Esophagus squamous epithelium (tissue), 4 donors: ENCODE measurements at regions not wholly inside any gene's neighbourhood (a gene's known extent, or its start where the extent isn't known, plus 50 kb on each side); places are given as distances from the start of the nearest gene placed in this dataset.

ENCODE experiments used
- POLR2A ChIP-seq, 4 donors: fragments of 450-650 bp; IDR thresholded peaks; one replicate each; pipeline ENCODE4 v1.6.1; 2017; ENCODE audit warnings: antibody characterized with exemption in 4 of 4, mild to moderate bottlenecking in 4 of 4, moderate library complexity in 3 of 4
- TF ChIP-seq, protein P1 (sequence below), 6 experiments: fragments of 450-650 bp in 4 of 6; fragments of 200-600 bp in 2 of 6; sonication (generic) in 2 of 6; IDR thresholded peaks; one replicate each; pipeline ENCODE4 v1.5.1; 2016 to 2019; ENCODE audit warnings: antibody characterized with exemption in 6 of 6, mild to moderate bottlenecking in 4 of 6, moderate library complexity in 4 of 6

DNA sequence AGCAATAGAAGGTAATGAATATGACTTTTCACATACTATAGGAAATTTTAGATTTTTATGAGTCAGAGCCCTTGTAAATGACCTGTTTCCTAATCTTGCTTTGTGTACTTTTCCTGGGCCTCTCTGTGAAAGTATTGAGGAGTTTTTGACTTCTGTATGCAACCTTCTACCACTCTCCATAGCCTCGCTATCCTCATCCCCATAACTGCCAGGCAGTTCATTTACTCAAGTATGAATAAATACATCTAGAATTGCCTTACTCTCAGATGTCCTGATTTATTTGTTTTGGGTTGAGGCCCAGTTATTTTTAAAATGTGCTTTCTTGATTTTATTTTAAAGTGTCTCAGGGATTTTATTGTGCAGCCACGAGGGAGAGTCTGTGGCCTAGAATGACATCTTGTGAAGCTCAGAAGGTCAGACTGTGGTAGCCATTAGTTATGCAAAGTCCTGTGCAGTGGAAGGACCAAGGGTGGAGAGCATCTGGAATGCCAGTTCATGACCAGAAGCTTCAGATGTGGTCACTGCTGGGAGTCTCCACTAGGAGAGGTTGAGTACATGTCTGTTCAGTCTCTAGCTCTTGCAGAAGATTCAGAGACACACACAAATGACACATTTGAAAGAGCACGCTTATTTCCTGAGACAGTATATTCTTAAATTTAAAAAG lies 346.2 kb upstream of the IMPG1 start:
- no peak for TF ChIP-seq POLR2A (IDR thresholded peaks at IDR 0.05)
- TF ChIP-seq, protein P1, sequence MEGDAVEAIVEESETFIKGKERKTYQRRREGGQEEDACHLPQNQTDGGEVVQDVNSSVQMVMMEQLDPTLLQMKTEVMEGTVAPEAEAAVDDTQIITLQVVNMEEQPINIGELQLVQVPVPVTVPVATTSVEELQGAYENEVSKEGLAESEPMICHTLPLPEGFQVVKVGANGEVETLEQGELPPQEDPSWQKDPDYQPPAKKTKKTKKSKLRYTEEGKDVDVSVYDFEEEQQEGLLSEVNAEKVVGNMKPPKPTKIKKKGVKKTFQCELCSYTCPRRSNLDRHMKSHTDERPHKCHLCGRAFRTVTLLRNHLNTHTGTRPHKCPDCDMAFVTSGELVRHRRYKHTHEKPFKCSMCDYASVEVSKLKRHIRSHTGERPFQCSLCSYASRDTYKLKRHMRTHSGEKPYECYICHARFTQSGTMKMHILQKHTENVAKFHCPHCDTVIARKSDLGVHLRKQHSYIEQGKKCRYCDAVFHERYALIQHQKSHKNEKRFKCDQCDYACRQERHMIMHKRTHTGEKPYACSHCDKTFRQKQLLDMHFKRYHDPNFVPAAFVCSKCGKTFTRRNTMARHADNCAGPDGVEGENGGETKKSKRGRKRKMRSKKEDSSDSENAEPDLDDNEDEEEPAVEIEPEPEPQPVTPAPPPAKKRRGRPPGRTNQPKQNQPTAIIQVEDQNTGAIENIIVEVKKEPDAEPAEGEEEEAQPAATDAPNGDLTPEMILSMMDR (IDR thresholded peaks at IDR 0.05), result no peak
